ENCODE measurements at regions not wholly inside any gene's neighbourhood (a gene's known extent, or its start where the extent isn't known, plus 50 kb on each side); places are given as distances from the start of the nearest gene placed in this dataset.

DNA sequence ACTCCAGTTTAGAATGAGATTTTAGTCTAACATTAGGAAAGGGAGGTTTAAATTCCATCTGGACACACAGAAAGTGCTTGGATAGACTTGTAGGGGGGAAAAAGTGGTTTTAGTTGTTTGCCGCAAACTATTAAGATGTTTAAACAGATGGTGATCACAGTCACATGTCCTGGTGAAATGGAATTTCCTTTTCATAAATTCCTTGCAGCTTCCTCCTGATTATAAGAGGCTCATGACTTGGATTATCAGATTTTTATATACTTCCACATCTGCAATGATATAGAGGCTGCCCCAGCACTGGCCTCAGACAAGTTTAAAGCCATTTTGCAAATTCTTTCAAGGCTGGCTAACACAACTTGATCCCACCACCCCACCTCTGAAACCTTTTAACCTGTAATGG is 106.4 kb upstream of the ARMC3 start:
- Mint-ChIP-seq H3K4me3 (ENCODE audit: low read depth, unreplicated experiment) (no peak overlapping the region), H3K27me3 (ENCODE audit: unreplicated experiment) (no peaks in the 10 kb centered on the region), H3K4me1 (ENCODE audit: low read depth, unreplicated experiment) (peaks cover 17% of the 10 kb centered on the region), H3K36me3 (ENCODE audit: insufficient read depth, unreplicated experiment) (peaks cover 25% of the 10 kb centered on the region), H3K9me3 (ENCODE audit: low read depth, unreplicated experiment) (no peaks in the 10 kb centered on the region), H3K27ac (ENCODE audit: unreplicated experiment) (no peak overlapping the region)
- CTCF ChIA-PET, result no interaction called here
- TF ChIP-seq, protein P1, sequence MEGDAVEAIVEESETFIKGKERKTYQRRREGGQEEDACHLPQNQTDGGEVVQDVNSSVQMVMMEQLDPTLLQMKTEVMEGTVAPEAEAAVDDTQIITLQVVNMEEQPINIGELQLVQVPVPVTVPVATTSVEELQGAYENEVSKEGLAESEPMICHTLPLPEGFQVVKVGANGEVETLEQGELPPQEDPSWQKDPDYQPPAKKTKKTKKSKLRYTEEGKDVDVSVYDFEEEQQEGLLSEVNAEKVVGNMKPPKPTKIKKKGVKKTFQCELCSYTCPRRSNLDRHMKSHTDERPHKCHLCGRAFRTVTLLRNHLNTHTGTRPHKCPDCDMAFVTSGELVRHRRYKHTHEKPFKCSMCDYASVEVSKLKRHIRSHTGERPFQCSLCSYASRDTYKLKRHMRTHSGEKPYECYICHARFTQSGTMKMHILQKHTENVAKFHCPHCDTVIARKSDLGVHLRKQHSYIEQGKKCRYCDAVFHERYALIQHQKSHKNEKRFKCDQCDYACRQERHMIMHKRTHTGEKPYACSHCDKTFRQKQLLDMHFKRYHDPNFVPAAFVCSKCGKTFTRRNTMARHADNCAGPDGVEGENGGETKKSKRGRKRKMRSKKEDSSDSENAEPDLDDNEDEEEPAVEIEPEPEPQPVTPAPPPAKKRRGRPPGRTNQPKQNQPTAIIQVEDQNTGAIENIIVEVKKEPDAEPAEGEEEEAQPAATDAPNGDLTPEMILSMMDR (IDR thresholded peaks at IDR 0.05; ENCODE audit: unreplicated experiment), result no peak
- intact Hi-C loops (cut with micrococcal nuclease; ENCODE audit: unreplicated experiment), result loop anchor here (10.0 kb wide), 1 partner anchor 197 kb away; no protein-coding TSS in a partner anchor
- BruUV-seq (replicated peaks), result no TSS peak
- DNase-seq, result no peak

DNA sequence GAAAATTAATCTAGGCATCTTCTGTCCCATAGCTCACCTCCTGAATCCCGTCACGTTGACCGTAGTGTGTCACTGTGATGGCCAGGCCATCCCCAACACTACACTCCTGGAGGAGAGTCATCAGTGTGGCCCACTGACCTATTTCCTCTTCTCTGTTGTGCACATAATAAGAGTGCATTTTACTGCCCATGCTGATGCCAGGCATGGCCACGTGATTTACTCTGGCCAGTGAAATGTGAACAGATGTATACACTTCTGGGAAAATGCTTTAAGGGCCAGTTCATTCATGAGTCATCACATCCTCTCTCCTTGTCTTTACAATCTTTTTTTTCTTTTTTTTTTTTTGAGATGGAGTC is 101.9 kb upstream of the PIP4K2A start:
- H3K4me1 Mint-ChIP-seq (ENCODE audit: low read depth, unreplicated experiment), result peaks cover 22% of the 10 kb centered on the region
- H3K27ac Mint-ChIP-seq (ENCODE audit: unreplicated experiment), result peak overlapping the region; percentile 99
- CTCF ChIA-PET, result no interaction called here
- intact Hi-C loops (cut with micrococcal nuclease; ENCODE audit: unreplicated experiment), result no loop called here
- H3K36me3 Mint-ChIP-seq (ENCODE audit: insufficient read depth, unreplicated experiment), result peaks cover 23% of the 10 kb centered on the region
- BruUV-seq (replicated peaks), result no TSS peak
- H3K4me3 Mint-ChIP-seq (ENCODE audit: low read depth, unreplicated experiment), result peak overlapping the region; percentile 28
- no peaks in the 10 kb centered on the region for H3K27me3 Mint-ChIP-seq (ENCODE audit: unreplicated experiment)
- TF ChIP-seq, protein P1 (IDR thresholded peaks at IDR 0.05; ENCODE audit: unreplicated experiment), result no peak
- peak; percentile 62 for DNase-seq
- H3K9me3 Mint-ChIP-seq (ENCODE audit: low read depth, unreplicated experiment), result peaks cover 6% of the 10 kb centered on the region

DNA sequence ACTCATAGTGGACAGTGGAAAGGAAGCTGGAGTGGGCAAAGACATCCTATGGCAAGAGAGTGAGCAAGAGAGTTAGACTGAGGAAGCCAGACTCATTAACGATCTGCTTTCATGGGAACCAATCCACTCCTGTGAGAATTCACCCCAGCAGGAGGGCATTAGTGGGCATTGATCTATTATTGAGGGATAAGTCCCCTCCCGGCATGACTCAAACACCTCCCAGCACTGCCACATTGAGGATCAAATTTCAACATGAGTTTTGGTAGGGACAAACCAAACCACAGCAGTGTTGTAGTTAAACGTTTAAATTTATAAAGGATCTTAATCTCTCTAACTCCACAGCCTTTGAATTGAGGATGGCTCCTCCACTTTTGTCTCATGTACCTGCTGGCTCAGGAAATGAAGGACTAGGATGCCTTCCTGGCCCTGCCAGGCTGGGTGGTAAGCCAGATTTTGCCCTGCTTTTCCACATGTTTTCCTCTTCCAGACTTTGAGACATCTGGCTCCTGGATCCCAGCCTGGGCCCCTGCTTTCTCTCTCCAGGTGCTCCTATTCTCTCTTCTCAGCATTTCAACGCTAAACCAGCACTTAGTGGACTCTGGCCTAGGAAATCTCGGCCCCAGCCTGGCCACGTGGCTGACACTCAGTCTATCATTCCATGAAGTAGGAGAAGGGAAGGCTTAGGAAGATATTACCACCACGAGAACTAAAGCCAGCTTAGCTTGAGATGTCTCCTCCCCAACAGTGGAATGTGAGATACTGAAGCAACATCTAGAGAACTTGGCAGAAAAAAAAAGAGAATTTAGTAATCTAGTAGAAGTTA is 96.5 kb upstream of the PIP4K2A start:
- CTCF ChIA-PET, result no interaction called here
- Mint-ChIP-seq H3K4me3 (ENCODE audit: low read depth, unreplicated experiment) (no peak overlapping the region), H3K36me3 (ENCODE audit: insufficient read depth, unreplicated experiment) (peaks cover 3% of the 10 kb centered on the region), H3K9me3 (ENCODE audit: low read depth, unreplicated experiment) (peaks cover 2% of the 10 kb centered on the region), H3K27me3 (ENCODE audit: unreplicated experiment) (no peaks in the 10 kb centered on the region), H3K4me1 (ENCODE audit: low read depth, unreplicated experiment) (peaks cover 17% of the 10 kb centered on the region), H3K27ac (ENCODE audit: unreplicated experiment) (peak overlapping the region; percentile 26)
- no TSS peak for BruUV-seq (replicated peaks)
- intact Hi-C loops (cut with micrococcal nuclease; ENCODE audit: unreplicated experiment), result no loop called here
- no peak for DNase-seq
- TF ChIP-seq, protein P1 (IDR thresholded peaks at IDR 0.05; ENCODE audit: unreplicated experiment), result no peak

DNA sequence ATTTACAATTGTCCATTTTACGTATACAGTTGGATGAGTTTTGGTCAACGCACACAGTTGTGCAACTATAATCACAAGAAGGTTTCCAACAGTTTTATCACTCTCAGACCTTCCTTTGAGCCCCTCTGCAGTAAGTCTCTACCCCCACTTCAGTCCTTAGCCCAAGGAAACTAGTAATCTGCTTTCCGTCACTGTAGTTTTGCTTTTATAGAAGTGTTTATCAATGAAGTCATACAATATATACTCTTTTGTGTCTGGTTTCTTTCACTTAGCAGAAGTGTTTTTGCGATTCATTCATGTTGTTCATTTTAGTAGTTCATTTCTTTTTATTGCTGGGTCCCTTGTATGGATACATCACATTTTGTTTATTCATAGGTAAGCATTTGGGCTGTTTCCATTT is 92.9 kb upstream of the PIP4K2A start:
- H3K4me3 Mint-ChIP-seq (ENCODE audit: low read depth, unreplicated experiment), result no peak overlapping the region
- DNase-seq, result no peak
- no peaks in the 10 kb centered on the region for H3K27me3 Mint-ChIP-seq (ENCODE audit: unreplicated experiment)
- CTCF ChIA-PET, result no interaction called here
- no TSS peak for BruUV-seq (replicated peaks)
- intact Hi-C loops (cut with micrococcal nuclease; ENCODE audit: unreplicated experiment), result no loop called here
- H3K27ac Mint-ChIP-seq (ENCODE audit: unreplicated experiment), result no peak overlapping the region
- peaks cover 22% of the 10 kb centered on the region for H3K4me1 Mint-ChIP-seq (ENCODE audit: low read depth, unreplicated experiment)
- no peaks in the 10 kb centered on the region for H3K9me3 Mint-ChIP-seq (ENCODE audit: low read depth, unreplicated experiment)
- no peaks in the 10 kb centered on the region for H3K36me3 Mint-ChIP-seq (ENCODE audit: insufficient read depth, unreplicated experiment)
- TF ChIP-seq, protein P1 (IDR thresholded peaks at IDR 0.05; ENCODE audit: unreplicated experiment), result no peak
